Panc1 (cell line): ENCODE measurements at regions not wholly inside any gene's neighbourhood (a gene's known extent, or its start where the extent isn't known, plus 50 kb on each side); places are given as distances from the start of the nearest gene placed in this dataset.

Source experiments
- POLR2AphosphoS5 ChIP-seq: IDR thresholded peaks from 2 replicates; pipeline ENCODE4 v1.6.1; 2012; ENCODE audit warnings: mild to moderate bottlenecking, low read depth, low read length, moderate library complexity
- SIN3A ChIP-seq: IDR thresholded peaks from 2 replicates; pipeline ENCODE4 v1.6.1; 2012; ENCODE audit warnings: low read depth, mild to moderate bottlenecking, low read length, moderate library complexity, borderline replicate concordance; ENCODE audit not compliant: insufficient read depth
- TCF7L2 ChIP-seq: IDR thresholded peaks from 2 replicates; pipeline ENCODE4 v1.6.1; 2011; ENCODE audit warnings: mild to moderate bottlenecking, low read depth, low read length, inconsistent platforms
- TF ChIP-seq, protein P1 (sequence below): fragments of 450-650 bp; IDR thresholded peaks from 2 replicates; pipeline ENCODE4 v1.5.1; 2017; ENCODE audit warnings: mild to moderate bottlenecking

DNA sequence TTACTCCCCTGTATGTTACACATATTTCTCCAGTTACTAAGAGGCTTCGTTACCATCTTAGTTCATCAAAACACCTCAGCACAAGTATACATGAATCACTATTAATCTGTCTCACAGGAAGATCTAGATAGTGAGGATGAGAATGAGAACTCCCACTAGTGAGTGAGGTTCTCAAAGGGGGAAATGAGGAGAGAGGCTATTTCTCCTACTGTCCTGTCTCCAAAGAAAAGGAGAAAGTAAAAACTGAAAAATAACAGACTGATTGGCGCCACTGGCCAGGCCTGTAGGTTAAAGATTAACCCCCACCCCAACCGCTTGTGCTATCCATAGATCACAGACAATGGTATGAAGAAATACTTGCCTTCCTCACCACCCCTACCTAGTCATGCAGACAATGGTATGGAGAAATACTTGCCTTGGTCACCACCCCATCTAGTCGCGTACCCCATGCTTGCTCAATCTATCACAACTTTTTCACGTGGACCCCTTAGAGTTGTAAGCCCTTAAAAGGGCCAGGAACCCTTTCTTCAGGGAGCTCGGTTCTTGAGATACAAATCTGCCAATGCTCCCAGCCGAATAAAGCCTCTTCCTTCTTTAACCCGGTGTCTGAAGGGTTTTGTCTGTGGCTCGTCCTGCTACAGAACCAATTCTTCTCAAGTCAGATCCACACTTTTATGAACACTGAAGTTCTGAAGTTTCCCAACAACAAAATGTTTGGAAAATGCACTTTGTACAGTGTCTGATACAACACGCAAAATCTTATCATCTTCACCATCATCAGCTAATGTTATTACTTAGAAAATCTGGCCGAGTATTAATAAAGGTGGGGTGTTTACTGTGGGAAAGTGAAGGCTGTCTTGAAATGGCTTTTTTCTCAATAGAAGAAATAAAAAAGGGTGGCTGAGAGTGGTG is 598.1 kb downstream of the UQCRFS1 start:
- TF ChIP-seq, protein P1, sequence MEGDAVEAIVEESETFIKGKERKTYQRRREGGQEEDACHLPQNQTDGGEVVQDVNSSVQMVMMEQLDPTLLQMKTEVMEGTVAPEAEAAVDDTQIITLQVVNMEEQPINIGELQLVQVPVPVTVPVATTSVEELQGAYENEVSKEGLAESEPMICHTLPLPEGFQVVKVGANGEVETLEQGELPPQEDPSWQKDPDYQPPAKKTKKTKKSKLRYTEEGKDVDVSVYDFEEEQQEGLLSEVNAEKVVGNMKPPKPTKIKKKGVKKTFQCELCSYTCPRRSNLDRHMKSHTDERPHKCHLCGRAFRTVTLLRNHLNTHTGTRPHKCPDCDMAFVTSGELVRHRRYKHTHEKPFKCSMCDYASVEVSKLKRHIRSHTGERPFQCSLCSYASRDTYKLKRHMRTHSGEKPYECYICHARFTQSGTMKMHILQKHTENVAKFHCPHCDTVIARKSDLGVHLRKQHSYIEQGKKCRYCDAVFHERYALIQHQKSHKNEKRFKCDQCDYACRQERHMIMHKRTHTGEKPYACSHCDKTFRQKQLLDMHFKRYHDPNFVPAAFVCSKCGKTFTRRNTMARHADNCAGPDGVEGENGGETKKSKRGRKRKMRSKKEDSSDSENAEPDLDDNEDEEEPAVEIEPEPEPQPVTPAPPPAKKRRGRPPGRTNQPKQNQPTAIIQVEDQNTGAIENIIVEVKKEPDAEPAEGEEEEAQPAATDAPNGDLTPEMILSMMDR = no peak
- TF ChIP-seq POLR2AphosphoS5 (no peak), TCF7L2 (no peak), SIN3A (no peak)
